ENCODE measurements at regions not wholly inside any gene's neighbourhood (a gene's known extent, or its start where the extent isn't known, plus 50 kb on each side); places are given as distances from the start of the nearest gene placed in this dataset.
"Not testable (repeated sequence)": the region's sequence is repeated elsewhere in the genome, so short reads cannot be mapped to it uniquely, and the experiment has no call there.

DNA sequence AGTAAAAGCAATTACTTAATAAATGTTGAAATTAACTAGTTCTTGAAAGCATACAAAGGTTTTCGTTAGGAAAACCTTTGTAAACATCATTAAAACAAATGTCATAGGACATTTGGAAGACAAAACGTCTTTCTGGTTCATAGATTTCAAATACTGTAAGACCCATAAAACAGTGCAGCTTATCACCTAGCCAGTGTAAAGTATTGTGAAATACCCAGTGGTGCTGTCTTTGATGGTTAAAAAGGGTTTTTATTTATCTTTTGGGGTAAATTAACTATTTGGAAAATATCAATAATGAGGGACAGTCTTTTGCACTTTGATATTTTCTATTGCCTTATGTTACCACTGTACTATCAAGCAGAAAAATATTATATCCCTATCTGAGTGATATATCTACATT is 120.0 kb upstream of the FAM98A start:
- no peak for DNase-seq

GRCh38 chr2:33712674-33713073 is 113.6 kb upstream of the FAM98A start:
- DNase-seq, result no peak

DNA sequence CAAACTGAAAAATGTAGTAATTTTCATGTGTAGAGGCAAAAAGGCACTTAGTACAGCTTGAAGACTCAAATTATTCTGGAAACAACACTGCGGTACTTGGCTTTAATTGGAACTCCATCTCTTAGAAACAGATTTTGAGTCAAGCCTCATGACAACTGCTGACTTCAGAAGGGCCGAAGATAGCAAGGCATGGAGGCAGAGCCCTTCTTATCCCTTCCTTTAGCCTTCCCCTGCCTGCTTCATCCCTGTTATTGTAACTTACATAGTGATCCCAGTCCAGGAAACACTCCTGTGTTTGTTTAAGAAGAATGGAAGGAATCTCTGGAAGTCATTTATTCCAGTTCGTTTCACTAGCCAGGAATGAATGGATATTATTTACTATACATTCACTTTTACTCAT is 110.9 kb upstream of the FAM98A start:
- no peak for DNase-seq

DNA sequence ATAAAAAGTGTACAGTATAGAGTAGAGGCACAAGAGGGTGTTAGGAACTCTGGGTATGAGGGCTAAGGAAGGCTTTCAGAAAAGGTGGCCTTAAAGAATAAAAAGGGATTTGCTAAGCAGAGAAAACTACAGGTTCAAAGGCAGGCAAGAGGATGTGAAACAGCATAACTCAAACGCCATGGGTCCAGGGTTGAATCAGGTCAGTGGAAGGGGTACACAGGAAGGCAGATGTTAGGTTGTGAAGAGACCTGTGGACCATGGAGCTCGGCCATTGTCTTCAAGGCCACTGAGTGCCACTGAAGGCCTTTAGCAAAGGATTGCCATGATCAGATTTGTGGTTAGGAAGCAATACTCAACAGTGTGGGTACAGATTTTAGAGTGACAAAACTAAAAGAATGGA is 108.2 kb upstream of the FAM98A start:
- DNase-seq, result no peak

DNA sequence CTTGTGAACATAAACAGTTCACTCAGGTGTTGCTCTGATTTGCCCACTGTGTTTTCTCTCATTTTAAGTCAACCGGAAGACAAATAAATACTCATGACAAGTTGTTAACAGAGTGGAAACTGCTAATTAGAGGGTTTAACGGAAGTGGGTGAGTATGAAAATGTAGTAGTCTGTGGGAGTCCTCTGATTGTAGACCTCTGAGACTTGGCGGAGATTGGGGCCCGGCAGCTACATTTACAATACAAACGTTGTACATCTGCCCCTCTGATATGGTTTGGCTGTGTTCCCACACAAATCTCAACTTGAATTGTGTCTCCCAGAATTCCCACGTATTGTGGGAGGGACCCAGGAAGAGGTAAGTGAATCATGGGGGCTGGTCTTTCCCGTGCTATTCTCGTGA is 107.3 kb upstream of the FAM98A start:
- no peak for DNase-seq

DNA sequence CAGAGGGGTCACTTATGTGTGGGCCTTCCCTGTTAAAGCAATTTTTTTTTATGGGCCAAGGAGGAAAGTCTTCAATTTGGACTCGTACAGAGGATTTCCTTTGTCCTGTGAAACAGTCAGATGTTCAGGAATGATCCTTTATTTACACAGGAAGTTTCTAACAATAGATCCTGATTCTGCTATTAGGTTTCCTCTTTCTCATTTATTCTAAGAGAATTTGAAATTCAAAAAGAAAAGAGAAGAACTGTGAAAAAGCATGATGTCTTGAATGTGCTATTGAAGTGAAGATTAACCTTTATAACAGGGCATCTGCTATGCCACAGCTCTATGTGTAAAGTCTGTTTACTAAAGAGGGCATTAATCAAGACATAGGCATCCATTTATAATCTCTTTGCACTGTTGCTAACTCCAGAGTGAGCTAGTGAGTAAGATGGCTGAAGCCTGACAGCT is 105.3 kb upstream of the FAM98A start:
- DNase-seq, result no peak

- DNase-seq, result no peak
Observed at GRCh38 chr2:33696234-33696633, 97.1 kb upstream of the FAM98A start.

- DNase-seq, result no peak
Observed at GRCh38 chr2:33694904-33695303, 95.8 kb upstream of the FAM98A start.

DNA sequence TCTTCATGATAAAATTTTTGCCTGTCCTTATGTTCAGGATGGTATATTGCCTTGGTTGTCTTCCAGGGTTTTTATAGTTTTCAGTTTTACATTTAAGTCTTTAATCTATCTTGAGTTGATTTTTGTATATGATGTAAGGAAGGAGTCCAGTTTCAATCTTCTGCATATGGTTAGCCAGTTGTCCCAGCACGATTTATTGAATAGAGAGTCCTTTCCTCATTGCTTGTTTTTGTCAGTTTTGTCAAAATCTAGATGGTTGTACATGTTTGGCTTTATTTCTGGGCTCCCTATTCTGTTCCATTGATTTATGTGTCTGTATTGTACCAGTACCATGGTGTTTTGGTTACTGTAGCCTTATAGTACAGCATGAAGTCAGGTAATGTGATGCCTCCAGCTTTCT is 91.6 kb upstream of the FAM98A start:
- not testable (repeated sequence) for DNase-seq

GRCh38 chr2:33681364-33681757 is 82.3 kb upstream of the FAM98A start:
- no peak for DNase-seq

- DNase-seq, result no peak
Observed at GRCh38 chr2:33680644-33681363, 81.7 kb upstream of the FAM98A start.

DNA sequence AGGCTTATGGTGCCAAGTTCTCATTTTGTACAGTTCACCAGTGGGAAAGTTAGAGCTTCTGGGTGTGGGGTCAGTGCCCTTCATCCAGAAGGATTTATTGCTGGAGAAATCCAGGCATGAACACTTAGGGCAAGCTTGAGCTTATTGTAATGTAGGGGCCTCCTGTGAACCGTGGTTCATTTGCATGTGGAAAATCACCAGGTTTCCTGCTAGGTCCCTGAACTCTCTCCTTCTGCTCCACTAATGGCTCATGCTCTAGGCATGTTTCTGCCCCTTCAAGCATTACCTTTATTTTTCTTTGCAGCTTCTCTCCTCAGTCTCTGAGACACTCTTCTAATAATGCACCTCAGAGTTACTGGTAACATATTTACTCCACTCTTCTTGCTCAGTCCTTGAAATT is 79.3 kb upstream of the FAM98A start:
- no peak for DNase-seq

GRCh38 chr2:33673937-33674336 is 74.8 kb upstream of the FAM98A start:
- DNase-seq, result no peak

GRCh38 chr2:33672896-33673295 is 73.8 kb upstream of the FAM98A start:
- no peak for DNase-seq

- no peak for DNase-seq
Observed at GRCh38 chr2:33672389-33672788, 73.3 kb upstream of the FAM98A start.

DNA sequence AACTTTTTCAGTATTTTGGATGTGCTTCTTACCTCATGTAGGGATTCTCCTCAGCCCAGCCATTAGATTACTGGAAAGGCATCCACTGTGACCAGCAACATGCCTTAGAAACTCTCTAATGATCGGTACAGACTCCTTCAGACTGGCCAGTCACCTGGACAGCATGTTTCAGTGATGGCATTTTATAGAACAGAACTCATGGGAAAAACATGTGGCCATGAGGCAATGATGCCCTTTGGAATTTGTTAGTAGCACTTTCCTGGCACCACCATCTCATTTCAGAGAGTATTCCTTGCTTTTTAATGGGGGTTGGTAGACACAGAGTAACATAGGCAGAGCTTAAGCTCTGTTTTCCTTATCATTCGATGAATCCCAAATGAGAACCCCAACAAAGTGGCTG is 72.1 kb upstream of the FAM98A start:
- DNase-seq, result no peak

- DNase-seq, result no peak
Observed at GRCh38 chr2:33670392-33670937, 71.4 kb upstream of the FAM98A start.

DNA sequence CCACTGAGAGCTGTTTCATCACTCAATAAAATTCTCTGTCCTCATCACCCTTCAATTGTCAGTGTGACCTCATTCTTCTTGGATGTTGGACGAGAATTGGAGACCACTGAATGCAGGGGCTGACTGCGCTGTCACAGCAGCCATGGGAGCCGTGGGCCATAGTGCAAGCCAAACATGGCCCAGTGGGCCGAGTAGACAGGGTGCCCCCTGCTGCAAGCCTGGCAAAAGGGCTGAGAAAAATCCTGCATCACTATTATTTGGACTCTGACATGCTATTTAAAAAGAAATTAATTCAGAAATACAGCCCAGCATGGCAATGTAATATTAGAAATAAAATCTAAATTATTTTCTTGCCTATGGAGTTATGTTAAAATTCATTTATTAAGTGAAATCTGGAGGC is 67.8 kb upstream of the FAM98A start:
- DNase-seq, result no peak

GRCh38 chr2:33665039-33665438 is 65.9 kb upstream of the FAM98A start:
- no peak for DNase-seq

DNA sequence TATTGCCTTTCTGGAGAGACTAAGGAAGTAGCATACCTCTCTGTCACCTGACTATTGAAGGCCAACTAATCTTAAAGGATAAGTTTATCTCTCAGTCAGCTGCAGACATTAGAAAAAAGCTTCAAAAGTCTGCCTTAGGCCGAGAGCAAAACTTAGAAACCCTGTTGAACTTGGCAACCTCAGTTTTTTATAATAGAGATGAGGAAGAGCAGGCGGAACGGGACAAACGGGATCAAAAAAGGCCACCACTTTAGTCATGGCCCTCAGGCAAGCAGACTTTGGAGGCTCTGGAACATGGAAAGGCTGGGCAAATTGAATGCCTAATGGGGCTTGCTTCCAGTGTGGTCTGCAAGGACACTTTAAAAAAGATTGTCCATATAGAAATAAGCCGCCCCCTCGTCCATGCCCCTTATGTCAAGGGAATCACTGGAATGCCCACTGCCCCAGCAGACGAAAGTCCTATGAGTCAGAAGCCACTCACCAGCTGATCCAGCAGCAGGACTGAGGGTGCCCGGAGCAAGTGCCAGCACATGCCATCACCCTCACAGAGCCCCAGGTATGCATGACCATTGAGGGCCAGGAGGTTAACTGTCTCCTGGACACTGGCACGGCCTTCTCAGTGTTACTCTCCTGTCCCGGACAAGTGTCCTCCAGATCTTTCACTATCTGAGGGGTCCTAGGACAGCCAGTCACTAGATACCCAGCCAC is 61.5 kb upstream of the FAM98A start:
- no peak for DNase-seq

- DNase-seq, result no peak
Observed at GRCh38 chr2:33655626-33656320, 56.7 kb upstream of the FAM98A start.

- no peak for DNase-seq
Observed at GRCh38 chr2:33652830-33653229, 53.7 kb upstream of the FAM98A start.

DNA sequence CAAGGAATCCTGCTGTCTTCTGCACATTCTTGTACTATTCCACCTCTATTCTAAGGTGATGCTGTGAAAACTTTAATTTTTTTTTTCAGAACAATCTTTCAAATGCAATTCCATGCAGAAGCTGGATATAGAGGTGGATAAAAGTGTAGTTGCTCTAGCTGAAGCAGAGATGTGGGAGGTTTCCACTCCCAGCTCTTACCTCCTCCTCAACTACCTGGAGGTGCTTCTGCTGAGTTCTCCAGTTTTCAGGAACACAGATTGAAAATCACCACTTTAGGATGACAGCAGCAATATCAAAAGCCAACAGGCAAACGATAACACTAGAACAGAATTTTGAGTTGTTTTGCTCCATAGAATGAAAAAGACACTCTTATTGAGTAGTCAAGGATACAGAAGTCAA is 51.1 kb upstream of the FAM98A start:
- DNase-seq, result no peak

Data from CD4-positive, alpha-beta T cell treated with Interleukin-17A for 1 hour (primary cell).